ENCODE measurements at regions not wholly inside any gene's neighbourhood (a gene's known extent, or its start where the extent isn't known, plus 50 kb on each side); places are given as distances from the start of the nearest gene placed in this dataset.

DNA sequence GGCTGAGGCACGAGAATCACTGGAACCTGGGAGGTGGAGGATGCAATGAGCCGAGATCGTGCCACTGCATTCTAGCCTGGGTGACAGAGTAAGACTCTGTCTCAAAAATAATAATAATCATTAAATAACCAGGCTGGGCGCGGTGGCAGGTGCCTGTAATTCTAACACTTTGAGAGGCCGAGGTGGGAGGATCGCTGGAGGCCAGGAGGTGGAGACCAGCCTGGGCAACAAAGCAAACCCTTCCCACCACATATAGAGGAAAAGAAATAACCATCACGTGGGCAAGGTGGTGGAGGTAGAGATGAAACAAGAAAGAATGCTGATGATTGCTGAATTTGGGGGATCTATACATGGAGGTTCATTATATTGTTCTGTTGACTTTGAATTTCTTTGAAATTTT, 63.4 kb upstream of the PIM1 start:
- no peak for TF ChIP-seq TAF1 (IDR thresholded peaks at IDR 0.05; ENCODE audit: low read depth, low read length)
- no peak for TF ChIP-seq POLR2A (IDR thresholded peaks at IDR 0.05; ENCODE audit: low read depth, low read length)
